ENCODE measurements at regions not wholly inside any gene's neighbourhood (a gene's known extent, or its start where the extent isn't known, plus 50 kb on each side); places are given as distances from the start of the nearest gene placed in this dataset.

GRCh38 chr1:238319957-238320356 is 429.2 kb upstream of the ZP4 start:
- TF ChIP-seq, protein P1, sequence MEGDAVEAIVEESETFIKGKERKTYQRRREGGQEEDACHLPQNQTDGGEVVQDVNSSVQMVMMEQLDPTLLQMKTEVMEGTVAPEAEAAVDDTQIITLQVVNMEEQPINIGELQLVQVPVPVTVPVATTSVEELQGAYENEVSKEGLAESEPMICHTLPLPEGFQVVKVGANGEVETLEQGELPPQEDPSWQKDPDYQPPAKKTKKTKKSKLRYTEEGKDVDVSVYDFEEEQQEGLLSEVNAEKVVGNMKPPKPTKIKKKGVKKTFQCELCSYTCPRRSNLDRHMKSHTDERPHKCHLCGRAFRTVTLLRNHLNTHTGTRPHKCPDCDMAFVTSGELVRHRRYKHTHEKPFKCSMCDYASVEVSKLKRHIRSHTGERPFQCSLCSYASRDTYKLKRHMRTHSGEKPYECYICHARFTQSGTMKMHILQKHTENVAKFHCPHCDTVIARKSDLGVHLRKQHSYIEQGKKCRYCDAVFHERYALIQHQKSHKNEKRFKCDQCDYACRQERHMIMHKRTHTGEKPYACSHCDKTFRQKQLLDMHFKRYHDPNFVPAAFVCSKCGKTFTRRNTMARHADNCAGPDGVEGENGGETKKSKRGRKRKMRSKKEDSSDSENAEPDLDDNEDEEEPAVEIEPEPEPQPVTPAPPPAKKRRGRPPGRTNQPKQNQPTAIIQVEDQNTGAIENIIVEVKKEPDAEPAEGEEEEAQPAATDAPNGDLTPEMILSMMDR (IDR thresholded peaks at IDR 0.05) = no peak
- TF ChIP-seq POLR2A (IDR thresholded peaks at IDR 0.05) = no peak
